HuH-7 (cell line): ENCODE measurements at regions not wholly inside any gene's neighbourhood (a gene's known extent, or its start where the extent isn't known, plus 50 kb on each side); places are given as distances from the start of the nearest gene placed in this dataset.

Experiments
- DNase-seq: peaks from one replicate; pipeline ENCODE4 v3.0.0; 2011; ENCODE audit warnings: low spot score

GRCh38 chr1:29835874-29836273 lies 599.6 kb downstream of the PTPRU start:
- DNase-seq = no peak

GRCh38 chr1:29835406-29835805 lies 599.1 kb downstream of the PTPRU start:
- DNase-seq = no peak

- no peak for DNase-seq
Observed at GRCh38 chr1:29833581-29833980, 597.3 kb downstream of the PTPRU start.

GRCh38 chr1:29832936-29833335 lies 596.6 kb downstream of the PTPRU start:
- no peak for DNase-seq

- DNase-seq = no peak
Observed at GRCh38 chr1:29832471-29832870, 596.1 kb downstream of the PTPRU start.

- no peak for DNase-seq
Observed at GRCh38 chr1:29831500-29832117, 595.3 kb downstream of the PTPRU start.

GRCh38 chr1:29830916-29831315 lies 594.6 kb downstream of the PTPRU start:
- DNase-seq = no peak

GRCh38 chr1:29830383-29830782 lies 594.1 kb downstream of the PTPRU start:
- DNase-seq = no peak

GRCh38 chr1:29829448-29830344 lies 593.4 kb downstream of the PTPRU start:
- no peak for DNase-seq

GRCh38 chr1:29828526-29829447 lies 592.5 kb downstream of the PTPRU start:
- no peak for DNase-seq

GRCh38 chr1:29827801-29828525 lies 591.6 kb downstream of the PTPRU start:
- no peak for DNase-seq

GRCh38 chr1:29827237-29827750 lies 591.0 kb downstream of the PTPRU start:
- DNase-seq = no peak

- DNase-seq = no peak
Observed at GRCh38 chr1:29826646-29827045, 590.3 kb downstream of the PTPRU start.

- DNase-seq = no peak
Observed at GRCh38 chr1:29825941-29826415, 589.7 kb downstream of the PTPRU start.

- DNase-seq = no peak
Observed at GRCh38 chr1:29825274-29825940, 589.1 kb downstream of the PTPRU start.

GRCh38 chr1:29824511-29825273 lies 588.4 kb downstream of the PTPRU start:
- DNase-seq = no peak

GRCh38 chr1:29824025-29824424 lies 587.7 kb downstream of the PTPRU start:
- DNase-seq = no peak

GRCh38 chr1:29823561-29823960 lies 587.2 kb downstream of the PTPRU start:
- DNase-seq = no peak

GRCh38 chr1:29821605-29822004 lies 585.3 kb downstream of the PTPRU start:
- DNase-seq = no peak

- DNase-seq = no peak
Observed at GRCh38 chr1:29820401-29820800, 584.1 kb downstream of the PTPRU start.
